ENCODE measurements at regions not wholly inside any gene's neighbourhood (a gene's known extent, or its start where the extent isn't known, plus 50 kb on each side); places are given as distances from the start of the nearest gene placed in this dataset.

DNA sequence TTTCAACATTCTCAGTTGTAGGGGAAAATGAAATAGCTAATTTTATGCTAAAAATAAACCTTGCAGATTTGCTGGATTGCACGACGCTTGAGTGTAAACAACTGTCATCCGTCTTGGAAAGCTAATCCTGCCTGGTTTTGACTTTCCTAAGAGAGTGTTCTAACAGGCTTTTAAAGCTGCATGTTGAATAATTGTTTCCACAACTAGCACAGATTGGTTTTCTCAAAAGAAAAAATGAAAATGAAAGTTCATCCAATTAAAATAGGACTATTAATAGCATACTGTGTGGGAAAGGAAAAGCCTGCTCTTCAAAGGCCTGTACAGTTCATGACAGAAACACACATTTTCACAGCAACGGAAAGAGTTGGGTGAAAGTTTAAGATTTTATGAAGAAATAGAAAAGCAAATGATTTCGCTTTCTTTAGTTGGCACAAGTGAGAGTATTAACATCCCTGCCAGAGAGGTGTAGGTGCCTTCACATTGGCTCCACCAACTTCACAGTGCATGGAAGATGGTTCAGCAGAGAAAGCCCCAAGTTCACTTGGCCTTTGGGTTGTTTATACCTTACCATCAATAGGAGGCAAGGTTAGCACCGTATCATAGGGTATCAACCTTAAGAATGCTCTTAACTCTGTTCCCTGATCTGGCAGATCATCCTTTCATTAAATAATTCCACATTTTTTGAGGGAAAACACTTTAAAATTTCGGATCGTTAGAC, 140.0 kb upstream of the GUCY1A1 start:
- DNase-seq (ENCODE audit: low spot score): no peak
- intact Hi-C loops (cut with DNase I): no loop called here

- no peak for DNase-seq (ENCODE audit: low spot score)
- intact Hi-C loops (cut with DNase I): no loop called here
Observed at GRCh38 chr4:155524926-155525455, 141.7 kb upstream of the GUCY1A1 start.

GRCh38 chr4:155523358-155523757, 143.3 kb upstream of the GUCY1A1 start:
- intact Hi-C loops (cut with DNase I): no loop called here
- DNase-seq (ENCODE audit: low spot score): no peak

DNA sequence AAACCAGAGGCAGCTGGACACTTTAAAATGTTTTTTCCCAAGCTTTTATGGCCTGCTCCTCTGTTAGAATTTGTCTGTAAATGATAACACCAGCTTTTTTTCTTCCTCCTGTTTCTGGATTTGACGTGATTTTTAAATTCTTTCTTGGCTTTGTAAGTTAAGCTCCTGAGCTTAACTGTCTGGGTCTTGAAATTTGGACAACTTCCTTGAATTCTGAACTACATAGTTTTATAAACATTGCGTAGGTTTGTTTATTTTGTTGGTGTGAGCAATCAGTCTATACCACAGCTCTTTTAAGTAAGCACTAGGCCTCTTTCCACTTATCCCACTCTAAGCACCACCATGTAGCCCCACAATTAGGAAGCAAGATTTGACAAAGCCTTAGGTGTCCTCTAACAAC, 144.4 kb upstream of the GUCY1A1 start:
- no peak for DNase-seq (ENCODE audit: low spot score)
- intact Hi-C loops (cut with DNase I): no loop called here

- intact Hi-C loops (cut with DNase I): no loop called here
- no peak for DNase-seq (ENCODE audit: low spot score)
Observed at GRCh38 chr4:155521382-155521781, 144.6 kb upstream of the MAP9 start.

GRCh38 chr4:155515444-155516075, 138.8 kb upstream of the MAP9 start:
- DNase-seq (ENCODE audit: low spot score): no peak
- intact Hi-C loops (cut with DNase I): no loop called here

DNA sequence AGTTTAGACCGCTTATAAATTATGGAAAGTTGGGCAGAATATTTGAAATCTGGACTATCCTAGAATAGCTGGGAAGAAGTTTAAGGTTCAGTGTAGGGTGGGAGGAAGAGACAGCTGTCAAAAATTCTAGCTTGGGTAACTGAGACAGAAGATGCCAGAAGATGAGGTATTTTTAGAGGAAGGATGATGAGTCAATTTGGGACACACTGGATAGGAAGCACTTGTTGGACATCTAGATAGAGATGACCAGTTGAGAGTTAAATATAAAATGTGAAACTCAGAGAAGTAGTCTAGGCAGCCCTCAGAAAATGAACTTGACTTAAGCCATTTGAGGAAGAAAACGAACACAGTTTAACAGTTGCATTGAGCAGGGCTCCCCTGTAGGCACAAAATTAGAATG, 137.9 kb upstream of the MAP9 start:
- DNase-seq (ENCODE audit: low spot score): no peak
- intact Hi-C loops (cut with DNase I): loop anchor here (5.0 kb wide), 2 partner anchors 72 to 158 kb away; no protein-coding TSS in a partner anchor

DNA sequence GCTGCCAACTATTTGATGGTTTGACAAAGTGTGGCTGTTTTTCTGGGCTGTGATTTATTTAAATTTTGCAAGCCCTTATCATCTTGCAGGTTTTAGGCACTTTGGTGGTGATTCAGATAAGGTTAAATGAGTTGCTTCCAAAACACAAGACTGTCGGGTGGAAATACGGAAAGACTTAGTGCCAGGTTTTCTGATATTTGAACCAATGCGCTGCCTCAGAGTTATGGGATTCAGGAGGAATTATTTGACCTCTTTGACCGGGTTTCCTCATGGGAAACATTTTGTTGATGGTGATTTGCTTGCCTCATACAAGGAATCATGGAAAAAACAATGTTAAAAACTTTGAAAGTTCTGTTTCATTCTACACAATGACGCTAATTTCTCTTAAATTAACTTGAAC, 136.1 kb upstream of the MAP9 start:
- intact Hi-C loops (cut with DNase I): loop anchor here (5.0 kb wide), 2 partner anchors 71 to 159 kb away; no protein-coding TSS in a partner anchor
- DNase-seq (ENCODE audit: low spot score): no peak

DNA sequence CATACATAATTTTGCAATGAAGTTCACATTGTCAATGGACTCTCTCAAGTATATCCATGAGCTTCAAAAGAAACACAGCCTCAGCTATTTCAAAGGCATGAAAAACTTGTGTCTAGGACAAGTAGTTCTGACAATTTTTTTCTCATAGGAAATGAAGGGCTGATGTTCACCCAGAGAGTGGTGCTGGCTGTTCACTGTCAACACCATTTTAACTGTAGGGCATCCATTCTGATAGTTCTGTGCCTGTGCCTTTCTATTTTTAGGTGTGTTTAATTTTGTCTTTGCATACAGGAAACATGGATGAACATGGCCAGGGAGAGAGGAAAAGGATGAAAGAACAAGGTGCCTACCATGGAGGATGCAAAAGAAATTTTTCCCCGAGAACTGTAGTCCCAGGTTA, 135.3 kb upstream of the MAP9 start:
- no peak for DNase-seq (ENCODE audit: low spot score)
- intact Hi-C loops (cut with DNase I): loop anchor here (5.0 kb wide), 2 partner anchors 70 to 160 kb away; no protein-coding TSS in a partner anchor

GRCh38 chr4:155510771-155511170, 134.0 kb upstream of the MAP9 start:
- no peak for DNase-seq (ENCODE audit: low spot score)
- intact Hi-C loops (cut with DNase I): loop anchor here (5.0 kb wide), 2 partner anchors 68 to 162 kb away; no protein-coding TSS in a partner anchor

- intact Hi-C loops (cut with DNase I): no loop called here
- no peak for DNase-seq (ENCODE audit: low spot score)
Observed at GRCh38 chr4:155509555-155509954, 132.8 kb upstream of the MAP9 start.

GRCh38 chr4:155506745-155507144, 130.0 kb upstream of the MAP9 start:
- intact Hi-C loops (cut with DNase I): no loop called here
- no peak for DNase-seq (ENCODE audit: low spot score)

DNA sequence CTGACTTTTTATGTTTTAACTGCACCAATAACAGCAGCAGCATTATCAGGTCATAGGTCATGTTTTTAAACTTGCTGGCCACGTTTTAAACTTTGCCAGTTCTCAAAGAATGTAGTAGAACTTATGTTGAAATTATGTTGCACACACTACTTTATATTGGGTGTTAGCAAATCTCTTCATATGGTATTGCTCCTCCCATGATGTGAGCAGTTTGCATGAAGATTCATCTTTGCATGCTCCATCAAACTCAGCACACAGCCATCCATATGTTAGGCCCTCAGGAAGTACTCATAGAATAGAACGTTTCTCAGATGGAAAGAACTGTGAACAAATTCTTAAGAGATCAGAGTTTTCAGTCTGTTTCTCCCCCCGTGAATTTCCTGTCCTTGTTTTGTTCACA, 128.6 kb upstream of the MAP9 start:
- intact Hi-C loops (cut with DNase I): no loop called here
- DNase-seq (ENCODE audit: low spot score): no peak

DNA sequence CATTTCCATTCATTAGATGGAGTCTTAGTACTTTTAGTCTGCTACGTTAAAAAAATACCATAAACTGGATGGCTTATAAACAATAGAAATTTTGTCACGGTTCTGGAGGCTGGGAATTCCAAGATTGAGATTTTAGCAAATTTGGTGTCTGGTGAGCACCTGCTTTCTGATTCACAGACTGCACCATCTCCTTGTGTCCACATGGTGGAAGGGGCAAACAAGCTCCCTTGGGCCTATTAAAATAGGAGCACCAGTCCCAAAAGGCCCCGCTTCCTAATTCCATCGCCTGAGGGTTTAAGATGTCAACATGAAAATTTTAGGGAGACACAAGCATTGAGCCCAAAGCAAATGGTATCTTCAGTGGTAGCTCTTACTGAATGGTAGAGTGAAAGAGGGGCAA, 120.5 kb upstream of the MAP9 start:
- intact Hi-C loops (cut with DNase I): no loop called here
- no peak for DNase-seq (ENCODE audit: low spot score)

GRCh38 chr4:155496294-155496626, 119.5 kb upstream of the MAP9 start:
- no peak for DNase-seq (ENCODE audit: low spot score)
- intact Hi-C loops (cut with DNase I): no loop called here

DNA sequence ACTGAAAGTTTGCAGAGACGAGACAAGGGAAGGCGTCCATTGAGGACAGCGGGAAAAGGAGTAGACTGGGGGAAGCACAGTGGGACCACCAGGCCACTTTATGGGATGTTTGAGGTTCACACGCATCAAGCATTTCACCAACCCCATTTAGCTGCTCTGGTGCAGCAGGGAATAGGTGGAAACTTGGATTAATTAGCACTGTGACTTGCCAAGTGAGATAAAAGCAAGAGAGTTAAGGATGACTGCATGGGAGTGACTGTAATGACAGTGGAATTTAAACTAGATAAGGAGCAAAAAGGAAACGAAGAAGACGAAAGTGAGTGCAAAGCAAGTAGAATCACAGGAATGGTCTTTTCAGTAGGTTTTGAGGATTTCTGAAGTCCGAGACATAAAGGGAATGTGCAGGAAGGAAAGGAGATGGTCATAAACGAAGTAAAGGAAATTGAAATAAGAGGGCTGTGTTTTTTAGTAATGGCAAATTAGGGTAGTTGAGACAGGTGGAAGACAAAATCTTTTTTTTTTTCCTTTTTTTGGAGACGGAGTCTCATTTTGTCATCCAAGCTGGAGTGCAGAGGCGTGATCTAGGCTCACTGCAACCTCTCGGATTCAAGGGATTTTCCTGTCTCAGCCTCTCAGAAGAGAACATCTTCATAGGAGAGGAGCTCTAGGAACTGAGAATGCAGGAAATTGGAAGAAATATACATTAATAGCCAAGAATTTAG, 119.0 kb upstream of the MAP9 start:
- intact Hi-C loops (cut with DNase I): no loop called here
- DNase-seq (ENCODE audit: low spot score): no peak

GRCh38 chr4:155494037-155494718, 117.4 kb upstream of the MAP9 start:
- DNase-seq (ENCODE audit: low spot score): no peak
- intact Hi-C loops (cut with DNase I): no loop called here

- intact Hi-C loops (cut with DNase I): no loop called here
- DNase-seq (ENCODE audit: low spot score): no peak
Observed at GRCh38 chr4:155491336-155492120, 114.8 kb upstream of the MAP9 start.

DNA sequence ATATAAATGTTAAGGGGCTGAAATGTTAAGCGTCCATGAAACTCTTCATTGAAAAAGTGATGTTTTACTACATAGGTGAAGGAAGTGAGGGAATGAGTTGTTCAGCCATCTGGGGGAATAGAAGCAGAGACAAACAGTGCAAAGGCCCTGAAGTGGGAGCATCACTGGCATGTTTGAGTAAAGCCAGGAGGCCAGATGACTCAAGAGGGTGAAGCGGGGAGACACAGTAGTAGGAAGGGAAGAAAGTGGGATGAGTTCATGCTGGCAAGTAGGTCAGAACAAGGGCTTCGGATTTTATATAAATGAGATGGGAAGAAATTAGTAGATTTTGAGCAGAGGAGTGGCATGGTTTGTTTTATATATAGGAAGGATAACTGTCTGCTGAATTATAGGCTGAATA, 112.5 kb upstream of the MAP9 start:
- intact Hi-C loops (cut with DNase I): no loop called here
- no peak for DNase-seq (ENCODE audit: low spot score)
